HG02943 (cell line): ENCODE measurements at regions not wholly inside any gene's neighbourhood (a gene's known extent, or its start where the extent isn't known, plus 50 kb on each side); places are given as distances from the start of the nearest gene placed in this dataset.

ENCODE experiments used
- ATAC-seq: cut with Tn5 transposase; IDR thresholded peaks from one replicate; pipeline ENCODE4 v1.9.1; 2021; ENCODE audit warnings: mild to moderate bottlenecking, low read depth, moderate library complexity; ENCODE audit not compliant: unreplicated experiment

DNA sequence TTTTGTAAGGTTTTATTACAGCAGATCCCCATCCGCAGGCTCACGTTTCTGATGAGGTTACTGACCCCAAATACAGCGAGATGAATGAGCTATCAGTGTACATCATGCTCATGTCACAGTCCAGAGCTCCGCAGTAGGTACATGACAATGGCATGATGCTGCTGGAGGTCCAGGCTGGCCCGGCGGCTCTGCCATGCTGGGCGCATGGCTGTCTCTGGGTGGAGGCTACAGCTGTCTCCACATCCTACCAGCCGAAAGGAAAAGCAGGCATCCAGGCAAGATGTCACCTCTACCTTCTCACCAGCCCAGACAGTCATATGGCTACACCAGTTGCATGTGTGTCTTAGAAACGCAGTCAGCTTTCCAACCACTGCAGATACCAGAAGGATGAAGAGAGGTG lies 90.9 kb upstream of the RNF32 start:
- ATAC-seq = no peak

DNA sequence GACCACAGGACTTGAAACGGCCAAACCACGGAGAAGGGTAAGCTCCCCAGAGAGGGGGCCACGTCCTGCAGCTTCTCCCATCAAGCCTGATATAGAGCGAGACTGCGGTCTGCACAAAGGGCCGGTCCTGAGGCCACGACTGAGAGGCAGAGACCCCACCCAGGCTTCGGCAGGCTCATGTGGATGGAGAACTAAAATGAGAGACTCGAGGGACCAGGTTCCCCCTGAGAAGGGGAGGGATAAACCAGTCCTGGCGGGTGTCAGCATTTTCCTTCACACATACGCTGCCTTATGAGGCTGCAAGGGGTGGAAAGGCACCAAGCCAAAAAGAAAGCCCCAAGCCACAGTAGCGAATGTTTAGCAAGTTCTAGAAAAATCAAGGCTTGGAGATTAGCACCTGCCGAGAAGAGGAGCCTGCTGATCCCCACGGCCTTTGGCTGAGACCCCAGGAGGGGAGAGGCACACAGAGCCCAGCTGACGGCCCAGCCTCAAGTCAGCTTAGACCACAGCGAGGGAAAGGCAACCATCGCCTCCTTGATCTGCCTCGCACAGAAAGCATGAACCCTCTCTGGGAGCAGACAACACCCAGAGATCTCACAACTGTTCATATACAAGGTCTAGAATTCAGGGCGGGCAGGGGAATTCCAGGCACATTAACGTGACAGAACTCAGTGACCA lies 92.6 kb upstream of the RNF32 start:
- ATAC-seq = no peak

DNA sequence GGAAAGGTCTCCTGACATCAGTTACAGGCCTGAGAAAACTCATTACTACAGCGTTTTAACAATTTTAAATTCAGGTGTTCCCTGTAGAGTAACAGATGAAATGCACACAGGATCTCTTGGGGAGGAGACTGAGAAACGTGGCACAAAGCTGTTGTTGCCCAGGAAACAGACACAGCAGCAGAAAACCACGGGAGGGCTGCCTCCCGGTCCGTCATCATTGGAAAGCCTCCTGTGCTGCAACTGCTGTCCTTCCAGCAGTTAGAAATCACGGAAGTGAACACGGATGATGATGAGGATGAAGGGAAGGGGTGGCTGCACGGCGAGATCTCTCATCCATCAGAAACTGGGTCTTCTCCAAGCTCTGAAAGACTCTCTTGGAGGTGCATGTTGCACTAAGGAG lies 94.6 kb upstream of the RNF32 start:
- no peak for ATAC-seq

DNA sequence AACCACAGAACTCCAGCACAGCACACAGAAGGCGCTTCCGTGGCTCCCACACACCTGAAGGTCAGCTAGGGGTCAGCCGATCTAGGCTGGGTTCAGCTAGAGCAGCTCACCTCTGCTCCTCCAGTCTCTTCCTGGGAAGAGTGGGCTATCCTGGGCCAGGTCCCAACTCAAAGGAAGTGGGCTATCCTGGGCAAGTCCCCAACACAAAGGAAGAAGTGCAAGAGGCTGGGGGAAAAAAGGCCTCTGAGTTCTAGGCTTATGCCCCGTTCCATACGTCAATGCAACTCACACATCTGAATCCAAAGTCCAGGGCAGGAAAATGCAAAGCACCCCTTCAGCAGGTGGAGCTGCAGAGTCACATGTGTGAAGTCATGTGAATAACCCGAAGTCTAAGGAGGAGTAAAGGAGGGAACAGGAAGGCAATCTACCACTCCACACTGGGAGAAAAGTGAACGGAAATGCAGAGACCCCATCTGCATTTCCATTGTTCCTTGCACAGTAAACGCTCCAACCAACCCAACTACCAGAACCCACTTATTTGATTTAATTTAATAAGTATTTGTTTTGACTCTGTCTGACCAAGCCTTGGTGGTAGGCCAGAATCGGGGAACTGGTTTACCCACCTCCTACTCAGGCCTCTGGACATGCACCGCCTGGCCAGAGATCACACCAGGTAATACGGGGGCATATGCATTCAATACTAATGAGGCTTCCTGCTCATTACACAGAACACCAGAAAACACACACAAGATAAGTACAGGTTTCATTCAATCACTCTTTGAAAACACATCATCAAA lies 95.5 kb upstream of the RNF32 start:
- no peak for ATAC-seq

DNA sequence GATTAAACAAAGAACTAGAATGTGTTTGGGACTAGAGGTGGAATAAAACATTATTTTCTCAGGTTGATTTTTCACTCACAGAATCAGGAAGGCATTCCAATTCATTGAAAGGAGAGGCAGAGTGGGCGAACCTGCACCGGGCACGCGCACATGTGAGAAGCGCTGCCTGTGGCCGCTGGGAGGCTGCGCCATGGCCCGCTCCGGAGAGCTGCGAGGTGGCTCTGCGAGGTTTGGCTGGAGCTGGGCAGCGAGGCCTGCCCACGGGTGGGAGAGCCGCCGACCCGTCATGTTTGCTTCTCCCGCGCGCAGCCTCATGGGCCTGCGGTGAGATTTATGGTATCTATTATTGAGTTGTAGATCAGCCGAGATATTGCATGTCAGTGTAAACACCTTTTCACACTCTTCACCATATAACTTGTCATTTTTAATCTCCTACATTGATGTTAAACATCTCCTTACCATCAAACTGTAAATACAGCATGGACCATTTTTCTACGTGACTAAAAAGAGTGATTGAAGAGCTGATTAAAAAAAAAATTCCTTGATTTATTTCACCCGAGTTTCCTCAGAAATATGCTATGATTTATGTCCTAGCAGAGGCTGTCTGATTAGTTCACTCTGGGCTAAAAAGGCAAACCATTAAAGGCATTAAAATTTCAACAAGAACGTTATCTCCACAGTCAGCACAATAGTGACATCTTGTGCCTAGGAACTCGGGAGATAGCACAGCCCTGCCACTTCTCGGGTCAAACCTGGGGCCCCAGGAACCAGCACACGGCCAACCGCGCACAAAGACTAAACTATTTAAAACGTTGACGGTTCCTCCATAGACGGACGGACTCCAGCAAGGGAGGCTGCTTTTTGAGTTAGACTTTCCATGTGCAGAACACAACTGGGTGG lies 96.6 kb upstream of the RNF32 start:
- ATAC-seq = no peak

DNA sequence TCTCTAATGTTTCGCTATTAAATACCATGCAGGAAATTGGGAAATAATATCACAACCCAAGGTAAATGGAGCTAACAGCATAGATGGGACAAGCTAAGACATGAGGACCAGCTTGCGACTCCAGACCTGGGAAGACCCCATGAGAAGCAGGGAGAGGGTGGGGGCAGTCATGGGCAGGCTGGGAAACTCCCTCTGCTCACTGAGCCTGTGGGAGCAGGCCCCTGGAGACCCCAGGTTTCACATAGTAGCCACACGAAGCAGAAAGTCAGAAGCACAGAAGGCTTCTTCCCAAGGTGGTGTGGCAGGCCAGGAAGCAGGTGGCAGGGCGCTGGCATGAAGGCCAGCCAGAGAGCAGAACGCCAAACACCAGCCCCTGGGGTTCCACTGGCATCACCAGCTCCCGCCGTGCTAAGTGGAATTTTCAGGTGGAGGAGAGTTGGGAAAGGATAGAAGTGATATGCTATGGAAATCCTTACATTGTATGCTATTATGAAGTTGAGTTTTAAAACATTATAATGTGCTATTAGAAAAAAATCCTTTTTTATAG lies 99.9 kb upstream of the RNF32 start:
- ATAC-seq = no peak

DNA sequence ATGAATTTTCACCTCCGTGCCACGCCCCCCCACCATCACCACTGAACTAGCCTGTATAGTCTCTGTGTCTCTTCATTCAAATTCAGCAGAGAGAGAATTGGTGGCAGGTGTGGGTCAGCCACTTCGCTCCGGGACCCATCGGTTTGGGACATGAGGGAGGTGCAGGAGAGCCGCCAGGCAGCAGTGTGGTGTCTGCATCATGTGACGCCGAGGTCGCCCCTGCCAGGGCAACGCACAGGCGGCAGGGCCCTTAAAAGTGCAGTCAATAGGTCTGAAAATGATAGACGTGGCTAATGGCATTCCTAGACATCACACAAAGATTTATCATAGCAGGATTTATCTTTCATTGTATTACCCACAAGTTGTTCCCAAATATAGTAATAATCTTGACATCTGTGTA lies 100.6 kb upstream of the RNF32 start:
- ATAC-seq = no peak

DNA sequence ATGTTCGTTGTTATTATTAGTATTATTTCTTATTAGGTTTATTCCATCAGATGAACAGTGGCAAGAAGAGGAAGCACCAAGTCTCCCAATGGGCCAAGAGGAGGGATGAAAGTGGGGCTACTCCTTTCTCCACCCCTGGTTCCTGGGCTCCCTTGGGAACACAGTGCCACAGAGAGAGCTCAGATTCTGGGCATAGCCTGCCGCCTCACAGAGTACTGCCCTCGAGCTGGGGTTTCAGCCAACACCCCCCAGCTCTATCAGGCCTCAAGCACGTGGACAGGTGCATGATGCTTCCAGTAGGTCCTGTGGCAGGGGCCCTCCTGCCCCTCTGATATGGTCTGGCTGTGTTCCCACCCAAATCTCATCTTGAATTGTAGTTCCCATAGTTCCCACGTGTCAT lies 103.6 kb upstream of the RNF32 start:
- ATAC-seq = no peak

DNA sequence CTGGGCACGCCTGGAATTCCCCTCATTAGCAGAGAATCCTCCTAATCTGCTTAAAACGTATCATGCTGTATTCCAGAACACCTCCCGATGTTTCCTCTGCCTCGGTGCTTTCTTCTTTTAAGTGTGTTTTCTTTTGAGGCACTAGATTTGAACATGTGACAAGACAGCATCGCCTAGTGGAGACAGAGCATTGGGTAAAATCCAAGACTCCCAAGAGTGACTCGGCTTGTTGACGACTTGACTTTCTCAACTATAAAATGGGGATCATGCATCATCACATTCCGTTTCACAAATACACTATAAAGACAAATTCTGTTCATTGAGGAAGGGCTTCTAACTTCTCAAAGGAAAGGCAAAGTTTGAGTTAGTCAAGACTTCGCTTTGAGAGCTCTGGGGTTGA lies 105.6 kb upstream of the RNF32 start:
- ATAC-seq = no peak

DNA sequence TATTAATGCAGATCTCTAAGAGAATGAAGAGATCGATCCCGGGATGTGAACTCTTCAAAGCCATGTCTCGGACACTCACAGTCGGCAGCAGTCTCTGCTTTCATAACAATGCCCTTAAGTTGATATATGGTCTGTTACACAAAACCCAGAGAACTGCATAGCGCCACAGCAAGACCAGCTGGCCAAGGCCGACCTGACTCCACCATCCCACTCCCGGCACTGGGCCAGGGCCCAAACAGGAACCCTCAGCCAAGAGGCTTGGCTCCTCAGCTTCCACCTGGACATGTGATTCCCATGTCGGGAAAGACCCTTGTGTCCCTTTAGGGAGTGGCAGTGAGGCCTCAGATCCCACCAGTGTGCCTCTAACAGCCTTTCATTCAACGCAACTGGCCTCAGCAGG lies 106.6 kb upstream of the RNF32 start:
- no peak for ATAC-seq

DNA sequence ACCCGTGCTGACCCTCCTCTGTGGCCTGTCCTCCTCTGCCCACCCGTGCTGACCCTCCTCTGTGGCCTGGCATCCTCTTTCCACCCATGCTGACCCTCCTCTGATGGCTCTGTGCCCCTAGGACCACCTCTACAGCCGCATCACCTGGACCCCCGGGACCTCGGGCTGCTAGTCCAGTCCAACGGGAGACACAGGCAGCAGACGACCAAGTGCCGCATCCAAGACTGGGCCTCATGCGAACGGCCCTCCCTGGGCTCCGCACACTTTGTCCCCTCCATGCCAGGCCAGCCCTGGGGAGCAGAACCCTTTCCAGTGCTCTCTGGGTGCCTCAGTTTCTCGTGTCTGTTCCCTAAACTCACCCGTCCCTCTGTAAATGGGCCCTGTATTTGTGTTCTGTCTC lies 107.2 kb upstream of the RNF32 start:
- ATAC-seq = no peak

DNA sequence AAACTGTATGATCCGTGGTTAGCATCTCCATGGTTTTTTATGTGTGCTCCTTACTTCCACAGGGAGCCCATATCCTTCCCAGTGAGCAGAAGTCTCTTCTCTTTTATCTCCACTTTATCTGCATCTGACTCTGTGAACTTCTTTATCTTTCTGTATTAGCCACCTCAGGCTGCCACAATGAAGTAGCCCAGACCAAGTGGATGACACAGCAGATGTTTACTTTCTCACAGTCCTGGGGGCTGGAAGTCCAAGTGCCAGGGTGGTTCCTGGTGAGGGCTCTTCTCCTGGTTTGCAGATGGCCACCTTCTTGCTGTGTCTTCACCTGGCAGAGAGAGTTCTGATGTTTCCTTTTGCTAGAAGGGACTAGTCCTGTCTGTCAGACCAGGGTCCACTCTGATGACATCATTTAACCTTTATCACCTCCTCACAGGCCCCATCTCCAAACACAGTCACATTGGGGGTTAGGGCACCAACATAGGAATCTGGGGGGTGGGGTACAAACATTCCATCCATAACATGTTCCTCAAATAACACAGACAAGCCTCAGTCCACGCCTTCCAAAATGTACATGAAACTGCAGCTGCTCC lies 108.5 kb upstream of the RNF32 start:
- no peak for ATAC-seq

DNA sequence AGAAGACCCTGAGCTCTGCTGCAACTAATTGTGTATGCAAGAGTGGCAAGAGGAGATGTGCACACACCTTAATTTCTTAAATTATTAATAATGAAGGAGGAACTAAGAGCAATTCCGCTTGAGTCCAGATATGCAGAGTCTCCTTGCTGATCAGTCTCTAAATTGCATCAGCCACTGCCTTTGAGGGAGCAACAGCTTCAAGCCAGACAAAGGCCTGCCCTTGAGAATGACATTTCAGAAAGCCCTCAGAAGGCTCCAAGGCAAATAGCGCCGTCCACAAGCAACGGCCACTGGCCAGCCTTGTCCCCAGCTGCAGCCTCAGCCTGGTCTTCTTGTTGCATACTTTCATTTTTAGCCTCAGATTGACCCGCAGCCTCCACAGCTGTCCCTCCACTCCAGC lies 110.6 kb upstream of the RNF32 start:
- no peak for ATAC-seq

DNA sequence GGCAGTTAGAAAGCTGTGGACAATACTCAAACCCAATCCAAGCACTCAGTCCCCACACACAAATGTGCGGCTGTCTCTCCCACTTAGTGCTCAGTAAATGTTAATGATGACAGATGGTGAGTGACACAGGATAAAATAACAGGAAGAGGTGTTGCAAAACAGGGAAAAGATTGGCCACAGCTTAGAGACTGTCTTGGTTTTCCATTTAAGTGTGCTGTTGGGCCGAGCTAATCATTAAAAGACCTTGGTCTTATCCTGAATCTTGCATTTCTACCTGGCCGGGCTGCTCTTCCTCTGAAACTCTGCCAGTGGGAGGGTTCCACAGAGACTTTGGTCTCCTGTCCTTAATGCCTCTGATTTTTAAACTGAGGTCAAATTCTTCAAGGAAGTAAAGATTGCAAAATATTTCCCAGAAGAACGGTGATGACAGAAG lies 113.1 kb upstream of the RNF32 start:
- ATAC-seq = no peak

DNA sequence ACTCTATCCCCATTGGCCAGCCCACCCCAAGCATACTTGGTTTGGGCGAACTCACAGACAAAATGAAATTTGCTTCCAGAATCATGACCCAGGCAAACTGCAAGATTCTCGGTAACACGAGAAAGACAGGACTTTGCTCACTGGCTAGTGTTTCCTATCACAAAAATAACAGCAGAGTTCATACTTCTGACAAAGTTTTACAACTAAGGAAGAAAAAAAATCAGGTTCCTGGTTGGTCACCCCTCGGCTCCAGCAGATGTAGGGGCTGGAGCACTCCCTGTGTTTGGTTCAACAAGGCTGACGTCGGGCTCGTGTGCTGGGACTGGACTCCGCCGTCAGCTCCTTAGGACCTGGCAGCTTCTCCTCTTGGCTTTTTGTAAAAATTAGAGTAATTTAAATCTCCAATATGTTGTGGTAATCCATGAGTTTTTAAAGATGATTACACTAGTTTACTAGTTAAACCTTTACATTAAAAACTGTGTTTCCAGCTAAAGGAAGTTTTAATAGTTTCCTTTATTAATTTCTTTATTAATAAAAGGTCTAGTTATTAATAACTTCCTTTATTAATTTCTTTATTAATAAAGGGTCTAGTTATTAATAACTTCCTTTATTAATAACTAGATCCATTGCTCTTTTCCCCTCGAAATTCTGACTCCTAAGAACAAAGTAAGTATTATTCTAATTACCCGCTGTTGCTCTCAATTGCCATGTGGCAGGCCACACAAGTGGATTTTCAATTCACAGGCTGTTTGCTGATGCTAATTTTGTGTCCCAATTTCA lies 115.6 kb upstream of the RNF32 start:
- ATAC-seq = no peak

DNA sequence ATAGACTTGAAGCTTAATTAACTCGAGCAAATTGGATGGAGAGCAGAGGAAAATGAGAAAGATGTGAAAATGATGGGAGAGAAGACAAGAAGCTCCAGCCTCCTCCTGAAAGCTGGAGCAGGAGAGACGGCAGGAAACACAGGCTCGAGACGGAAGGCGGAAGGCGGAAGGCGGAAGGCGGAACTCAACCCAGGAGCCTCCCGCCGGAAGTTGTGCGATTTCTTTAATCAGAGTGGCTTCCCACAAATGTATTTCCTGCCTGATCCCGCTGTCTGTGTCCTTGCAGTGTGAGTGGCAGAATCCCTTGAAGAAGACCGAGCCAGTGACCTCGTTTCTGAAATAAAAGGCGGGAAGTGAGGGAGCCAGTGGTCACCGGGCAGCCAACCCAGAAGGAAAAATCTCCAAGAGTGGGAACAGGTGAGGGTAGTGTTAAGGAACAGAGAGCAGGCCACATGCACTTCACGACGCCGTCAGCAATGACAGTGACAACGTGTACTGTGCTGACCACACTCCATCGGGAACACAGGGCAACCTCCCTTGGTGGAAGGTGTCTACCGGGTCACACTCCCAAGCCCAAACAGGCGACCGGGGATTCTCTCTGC lies 117.0 kb upstream of the RNF32 start:
- ATAC-seq = no peak

DNA sequence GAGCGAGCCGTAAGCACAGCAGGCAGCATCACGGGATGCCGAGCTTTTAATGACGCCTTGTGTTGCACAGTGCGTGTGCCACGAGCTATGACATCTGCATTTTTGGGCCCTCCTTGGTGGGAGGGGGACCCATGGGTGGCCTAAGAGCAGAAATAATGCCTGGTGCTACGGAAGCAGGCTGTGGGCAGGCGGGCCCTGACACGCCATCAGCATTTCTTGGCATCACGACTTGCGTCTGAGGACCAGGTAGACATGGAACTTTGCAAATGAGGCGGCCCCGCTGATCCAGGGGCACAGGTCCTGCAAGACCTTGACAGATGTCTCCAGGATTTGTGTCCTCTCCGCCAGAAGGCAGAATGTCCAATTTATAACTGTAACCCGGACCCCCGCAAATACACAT lies 117.8 kb upstream of the RNF32 start:
- ATAC-seq = no peak

DNA sequence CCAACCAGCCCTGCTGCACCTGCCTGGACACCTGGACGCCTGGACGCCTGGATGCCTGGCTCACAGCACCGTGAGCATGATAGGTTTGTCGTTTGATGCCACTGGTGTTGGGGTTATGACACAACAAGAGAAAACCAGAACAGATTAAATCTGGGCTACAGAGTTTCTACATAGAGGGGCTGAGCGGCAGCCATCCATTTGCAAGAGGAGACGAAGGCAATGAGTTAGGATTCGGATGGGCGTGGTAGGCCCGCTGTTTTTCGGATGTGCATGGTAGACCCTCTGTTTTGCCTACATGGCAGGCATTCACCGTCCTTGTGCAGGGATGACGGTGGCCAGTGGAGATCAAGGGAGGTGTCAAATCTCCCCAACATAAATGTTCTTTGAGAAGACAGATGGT lies 121.5 kb upstream of the RNF32 start:
- no peak for ATAC-seq

DNA sequence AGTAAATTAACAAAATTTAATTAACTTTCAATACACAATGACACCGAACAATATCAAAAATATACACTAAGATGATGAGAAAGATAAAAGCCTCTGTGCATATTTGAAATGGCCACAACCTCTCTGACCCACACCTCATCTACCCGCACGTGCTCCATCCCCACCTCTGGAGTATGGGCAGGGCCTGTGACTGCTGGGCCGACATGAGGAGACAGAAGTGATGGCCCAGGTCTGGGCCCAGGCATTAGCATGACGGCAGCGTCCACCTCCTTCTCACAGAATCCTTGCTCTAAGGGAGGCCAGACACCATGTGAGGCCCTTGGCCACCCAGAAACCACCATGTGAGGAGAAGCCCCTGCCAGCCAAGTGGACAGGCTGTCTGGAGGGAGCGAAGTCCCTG lies 122.1 kb upstream of the RNF32 start:
- ATAC-seq = no peak
